NT2/D1 (cell line): ENCODE measurements at regions not wholly inside any gene's neighbourhood (a gene's known extent, or its start where the extent isn't known, plus 50 kb on each side); places are given as distances from the start of the nearest gene placed in this dataset.

Experiments used
- DNase-seq: peaks from one replicate; pipeline ENCODE4 v3.0.0-alpha.2; 2011; ENCODE audit warnings: low read depth, low spot score
- H3K27me3 ChIP-seq: 2 replicates; pipeline ENCODE4 v1.6.0; 2011; ENCODE audit warnings: mild to moderate bottlenecking; ENCODE audit not compliant: insufficient read length, insufficient read depth
- H3K36me3 ChIP-seq: 2 replicates; pipeline ENCODE4 v1.6.1; 2011; ENCODE audit warnings: mild to moderate bottlenecking, low read length, mixed read lengths; ENCODE audit not compliant: insufficient read depth, insufficient read length
- H3K4me1 ChIP-seq: 2 replicates; pipeline ENCODE4 v1.5.1; 2011; ENCODE audit not compliant: insufficient read depth, insufficient read length
- H3K4me3 ChIP-seq: 2 replicates; pipeline ENCODE4 v1.5.1; 2011; ENCODE audit warnings: low read depth; ENCODE audit not compliant: insufficient read length
- H3K9ac ChIP-seq: 2 replicates; pipeline ENCODE4 v1.6.0; 2011; ENCODE audit warnings: low read depth; ENCODE audit not compliant: insufficient read length
- H3K9me3 ChIP-seq: 2 replicates; pipeline ENCODE4 v1.5.1; 2011; ENCODE audit warnings: mild to moderate bottlenecking, low read length; ENCODE audit not compliant: insufficient read depth
- SUZ12 ChIP-seq: IDR thresholded peaks from 2 replicates; pipeline ENCODE4 v1.6.1; 2011; ENCODE audit not compliant: insufficient read length, insufficient read depth; ENCODE audit errors: extremely low read depth
- YY1 ChIP-seq: IDR thresholded peaks from 2 replicates; pipeline ENCODE4 v1.6.1; 2011; ENCODE audit not compliant: insufficient read length, insufficient read depth
- ZNF274 ChIP-seq: IDR thresholded peaks from 2 replicates; pipeline ENCODE4 v1.6.1; 2011; ENCODE audit warnings: mild to moderate bottlenecking, low read depth, low read length

DNA sequence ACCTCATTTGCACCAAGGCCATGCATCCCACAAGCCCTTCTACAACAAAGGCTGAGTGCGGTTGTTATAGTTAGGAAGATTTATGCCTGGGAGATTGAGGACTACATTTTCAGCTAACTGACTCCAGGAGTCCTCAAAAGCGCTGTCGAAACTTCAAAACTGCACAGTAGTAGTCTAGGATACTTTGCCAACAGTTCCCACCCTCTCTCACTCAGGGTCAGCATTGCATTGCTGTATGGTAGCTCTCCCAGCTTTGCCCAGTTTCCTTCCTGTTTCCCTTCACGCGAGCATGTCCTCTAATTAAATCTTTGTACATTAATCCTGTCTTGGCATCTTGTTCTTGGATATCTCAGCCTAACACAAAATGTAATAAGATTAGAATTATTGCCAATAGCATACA lies 420.6 kb upstream of the UBE2E3 start:
- no peak for DNase-seq
- Histone ChIP-seq H3K9me3 (no peaks in the 10 kb centered on the region), H3K36me3 (no peaks in the 10 kb centered on the region), H3K27me3 (no peaks in the 10 kb centered on the region), H3K9ac (no peak overlapping the region), H3K4me1 (no peaks in the 10 kb centered on the region), H3K4me3 (no peak overlapping the region)
- TF ChIP-seq SUZ12: no peak
- TF ChIP-seq YY1: no peak
- TF ChIP-seq ZNF274: no peak

DNA sequence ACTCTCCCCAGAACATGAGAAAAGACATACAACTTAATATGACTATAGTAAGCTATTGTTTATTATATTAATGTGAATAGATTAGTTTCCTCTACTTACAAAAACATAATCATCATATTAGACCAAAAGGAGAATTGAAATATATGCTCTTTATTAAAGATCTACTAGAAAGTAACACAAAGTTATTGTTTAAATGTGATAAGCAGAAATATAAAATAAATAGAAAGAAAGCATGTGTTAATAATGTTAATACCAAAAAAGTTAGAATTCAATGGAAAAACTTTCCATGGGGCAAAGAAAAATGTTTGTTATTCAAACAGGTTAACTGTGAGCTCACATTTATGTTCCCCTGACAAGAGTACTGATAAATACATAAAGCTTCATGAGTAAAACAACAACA lies 421.4 kb upstream of the UBE2E3 start:
- Histone ChIP-seq H3K4me1 (no peaks in the 10 kb centered on the region), H3K36me3 (no peaks in the 10 kb centered on the region), H3K9ac (no peak overlapping the region), H3K4me3 (no peak overlapping the region), H3K27me3 (no peaks in the 10 kb centered on the region), H3K9me3 (no peaks in the 10 kb centered on the region)
- no peak for DNase-seq
- TF ChIP-seq ZNF274 (no peak), SUZ12 (no peak), YY1 (no peak)

DNA sequence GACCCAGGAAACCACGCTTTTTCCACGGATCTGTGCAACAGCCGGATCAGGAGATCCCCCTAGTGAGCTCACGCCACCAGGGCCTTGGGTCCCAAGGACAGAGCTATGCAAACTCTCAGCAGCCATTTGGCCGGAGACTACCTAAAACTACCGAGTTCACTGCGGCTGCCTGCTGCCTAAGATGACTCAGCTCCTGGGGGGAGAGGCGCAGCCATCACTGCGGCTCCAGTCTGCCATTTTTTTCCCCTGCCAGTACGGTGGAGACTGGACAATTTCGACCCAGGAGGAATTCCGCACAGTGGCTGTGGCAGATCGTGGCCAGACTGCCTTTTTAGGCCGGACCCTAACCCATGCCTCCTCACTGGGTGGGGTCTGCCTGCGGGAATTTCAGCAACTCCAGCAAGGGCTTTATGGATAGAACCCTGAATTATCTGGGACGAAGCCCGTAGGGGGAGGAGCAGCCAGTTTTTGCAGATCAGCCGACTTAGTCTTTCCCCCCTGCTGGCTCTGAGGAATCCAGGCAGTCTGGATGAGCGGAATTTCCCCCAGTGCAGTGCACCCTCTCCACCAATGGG lies 424.9 kb upstream of the UBE2E3 start:
- no peaks in the 10 kb centered on the region for H3K27me3 ChIP-seq
- no peaks in the 10 kb centered on the region for H3K9me3 ChIP-seq
- H3K9ac ChIP-seq: no peak overlapping the region
- DNase-seq: no peak
- TF ChIP-seq YY1: no peak
- TF ChIP-seq SUZ12: no peak
- no peak for TF ChIP-seq ZNF274
- H3K4me3 ChIP-seq: no peak overlapping the region
- H3K4me1 ChIP-seq: no peaks in the 10 kb centered on the region
- no peaks in the 10 kb centered on the region for H3K36me3 ChIP-seq

DNA sequence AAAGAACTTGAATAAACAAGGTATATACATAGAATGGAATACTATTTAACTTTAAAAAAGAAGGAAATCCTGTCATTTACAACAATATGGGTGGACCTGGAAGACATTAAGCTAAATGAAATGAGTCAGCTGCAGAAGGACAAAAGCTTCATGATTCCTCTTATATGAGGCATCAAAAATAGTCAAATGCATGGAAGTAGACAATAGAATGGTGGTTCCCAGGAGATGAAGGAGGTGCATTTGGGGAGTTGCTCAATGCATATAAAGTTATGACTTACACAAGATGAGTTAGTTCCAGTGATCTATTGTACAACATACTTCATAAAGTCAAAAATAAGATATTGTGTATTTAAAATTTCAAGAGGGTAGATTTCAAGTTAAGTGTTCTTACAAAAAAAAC lies 426.1 kb upstream of the UBE2E3 start:
- Histone ChIP-seq H3K9me3 (no peaks in the 10 kb centered on the region), H3K4me3 (no peak overlapping the region), H3K36me3 (no peaks in the 10 kb centered on the region), H3K27me3 (no peaks in the 10 kb centered on the region), H3K9ac (no peak overlapping the region), H3K4me1 (no peaks in the 10 kb centered on the region)
- DNase-seq: no peak
- TF ChIP-seq ZNF274 (no peak), YY1 (no peak), SUZ12 (no peak)

DNA sequence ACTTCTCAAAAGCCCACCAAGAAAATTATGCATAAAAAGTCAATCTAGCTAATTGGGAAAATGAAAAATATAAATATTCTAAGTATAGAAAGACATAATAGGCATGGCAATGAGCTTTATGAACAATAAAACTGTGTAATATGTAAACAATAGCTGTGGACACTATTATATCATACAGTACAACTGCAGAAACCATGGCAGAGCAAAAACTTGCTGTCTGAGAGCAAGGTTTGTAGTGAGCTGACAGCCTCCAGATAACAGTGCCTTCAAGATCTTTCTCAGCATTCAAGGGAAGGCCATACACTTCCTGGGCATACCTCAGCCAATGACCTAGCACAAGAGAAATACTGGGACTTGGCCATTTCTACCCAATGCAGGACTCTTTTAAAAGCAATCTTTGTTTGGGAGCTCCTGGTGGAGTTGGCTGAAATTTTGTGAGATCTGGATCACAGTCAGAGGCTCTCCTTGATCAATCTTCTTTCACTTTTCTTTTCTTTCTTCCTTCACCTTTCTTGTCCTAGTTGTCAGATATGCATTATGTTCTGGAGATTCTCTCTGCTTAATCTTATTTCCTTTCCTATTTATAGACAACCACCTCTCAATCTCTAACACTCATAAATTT lies 427.2 kb upstream of the UBE2E3 start:
- no peak for DNase-seq
- Histone ChIP-seq H3K36me3 (no peaks in the 10 kb centered on the region), H3K9ac (no peak overlapping the region), H3K9me3 (no peaks in the 10 kb centered on the region), H3K4me1 (no peaks in the 10 kb centered on the region), H3K4me3 (no peak overlapping the region), H3K27me3 (no peaks in the 10 kb centered on the region)
- TF ChIP-seq YY1 (no peak), ZNF274 (no peak), SUZ12 (no peak)

DNA sequence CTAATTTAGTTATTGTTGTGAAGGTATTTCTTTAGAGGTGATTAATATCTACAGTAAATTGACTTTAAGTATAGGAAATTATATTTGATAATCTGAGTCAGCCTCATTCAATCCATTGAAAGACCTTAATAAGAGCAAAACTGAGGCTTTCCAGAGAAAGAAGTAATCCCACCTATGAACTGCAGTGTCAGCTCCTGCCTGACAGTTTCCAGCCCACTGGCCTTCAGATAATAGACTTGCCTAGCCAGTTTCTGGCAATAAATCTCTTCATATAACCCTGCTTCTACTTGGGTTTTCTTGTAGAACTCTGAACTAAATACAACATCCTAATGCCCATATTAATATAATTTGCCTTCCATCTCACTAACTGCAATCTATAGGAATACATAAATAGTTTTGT lies 437.9 kb upstream of the UBE2E3 start:
- TF ChIP-seq ZNF274: no peak
- TF ChIP-seq YY1: no peak
- no peak for TF ChIP-seq SUZ12
- H3K27me3 ChIP-seq: no peaks in the 10 kb centered on the region
- no peak overlapping the region for H3K4me3 ChIP-seq
- H3K4me1 ChIP-seq: no peaks in the 10 kb centered on the region
- no peak overlapping the region for H3K9ac ChIP-seq
- no peaks in the 10 kb centered on the region for H3K36me3 ChIP-seq
- no peaks in the 10 kb centered on the region for H3K9me3 ChIP-seq
- DNase-seq: no peak

DNA sequence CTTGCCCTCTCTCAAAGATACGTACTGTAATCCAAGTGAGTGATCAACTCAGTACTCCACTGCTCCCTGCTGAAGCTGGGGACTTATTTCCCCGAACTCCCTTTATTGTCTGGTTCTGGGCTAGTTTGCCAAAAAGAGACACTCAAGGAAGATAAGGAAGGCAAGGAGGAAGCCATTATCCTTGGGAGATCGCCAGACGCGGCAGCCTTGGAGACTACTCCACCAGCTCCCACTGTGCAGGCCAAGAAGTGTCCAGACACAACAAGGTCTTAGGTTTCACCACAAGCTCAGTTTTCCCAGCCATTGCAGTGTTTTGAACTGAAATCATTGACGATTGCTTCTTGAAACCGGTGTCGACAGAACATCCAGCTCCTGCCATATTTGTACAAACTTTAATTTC lies 439.6 kb upstream of the UBE2E3 start:
- no peaks in the 10 kb centered on the region for H3K36me3 ChIP-seq
- no peaks in the 10 kb centered on the region for H3K9me3 ChIP-seq

More for the DNA sequence above, 439.6 kb upstream of the UBE2E3 start:
- Histone ChIP-seq H3K4me3 (no peak overlapping the region), H3K9ac (no peak overlapping the region), H3K4me1 (no peaks in the 10 kb centered on the region), H3K27me3 (no peaks in the 10 kb centered on the region)
- no peak for TF ChIP-seq ZNF274
- TF ChIP-seq SUZ12: no peak
- DNase-seq: no peak
